ENCODE measurements at regions not wholly inside any gene's neighbourhood (a gene's known extent, or its start where the extent isn't known, plus 50 kb on each side); places are given as distances from the start of the nearest gene placed in this dataset.
"Not testable (repeated sequence)": the region's sequence is repeated elsewhere in the genome, so short reads cannot be mapped to it uniquely, and the experiment has no call there.

DNA sequence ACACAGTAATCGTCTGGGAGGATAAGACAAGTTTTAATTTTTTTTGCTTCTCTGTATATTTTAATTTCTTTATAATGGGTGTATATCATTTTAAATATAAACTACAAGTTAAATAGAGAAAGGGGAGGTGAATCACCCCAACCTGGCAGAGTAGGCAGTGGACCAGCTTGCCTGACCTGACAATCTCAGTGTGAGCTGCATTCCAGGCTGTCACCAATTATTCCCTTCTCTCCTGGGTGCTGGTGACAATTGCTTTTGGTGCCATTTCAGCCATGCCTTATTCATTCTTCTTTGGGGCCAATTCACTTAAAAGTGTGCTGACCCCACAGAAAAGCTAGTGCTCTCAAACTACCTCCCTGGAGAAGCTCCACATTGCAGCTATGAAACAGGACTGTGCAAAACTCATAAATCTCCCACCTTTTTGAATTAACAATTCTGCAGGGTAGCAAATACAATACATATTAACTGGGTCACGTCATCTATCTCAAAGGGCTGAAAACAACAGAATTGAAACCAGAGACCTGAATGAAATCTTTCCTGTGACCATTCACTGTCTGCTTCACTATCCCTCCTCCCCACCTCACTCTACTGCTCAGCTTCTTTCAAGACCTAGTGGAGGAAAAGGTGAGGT is 359.0 kb downstream of the HS3ST1 start:
- Mint-ChIP-seq H3K27me3 (peaks cover 4% of the 10 kb centered on the region), H3K9me3 (peaks cover 0 to 3% (median 0%) of the 10 kb centered on the region in 7 donors), H3K4me1 (no peaks in the 10 kb centered on the region), H3K27ac (no peak overlapping the region), H3K36me3 (no peaks in the 10 kb centered on the region), H3K4me3 (no peak overlapping the region)
- ATAC-seq (ENCODE audit: low read depth in 2 of 2) (no peak), DNase-seq (no peak)
- no peaks in the 10 kb centered on the region for H3K27me3 ChIP-seq (ENCODE audit: control insufficient read depth, insufficient read depth, low read length)
- no peaks in the 10 kb centered on the region for H3K4me1 ChIP-seq (ENCODE audit: control insufficient read depth, insufficient read depth, low read length, poor library complexity, severe bottlenecking)
- H3K27ac ChIP-seq (ENCODE audit: insufficient read depth, low read length, poor library complexity, severe bottlenecking), result no peak overlapping the region
- no peak overlapping the region for H3K4me3 ChIP-seq (ENCODE audit: low read depth, low read length)
- no peaks in the 10 kb centered on the region for H3K36me3 ChIP-seq (ENCODE audit: control insufficient read depth, insufficient read depth, low read length)
- H3K9me3 ChIP-seq (ENCODE audit: control insufficient read depth in 2 of 2, low read length in 2 of 2), result no peaks in the 10 kb centered on the region

DNA sequence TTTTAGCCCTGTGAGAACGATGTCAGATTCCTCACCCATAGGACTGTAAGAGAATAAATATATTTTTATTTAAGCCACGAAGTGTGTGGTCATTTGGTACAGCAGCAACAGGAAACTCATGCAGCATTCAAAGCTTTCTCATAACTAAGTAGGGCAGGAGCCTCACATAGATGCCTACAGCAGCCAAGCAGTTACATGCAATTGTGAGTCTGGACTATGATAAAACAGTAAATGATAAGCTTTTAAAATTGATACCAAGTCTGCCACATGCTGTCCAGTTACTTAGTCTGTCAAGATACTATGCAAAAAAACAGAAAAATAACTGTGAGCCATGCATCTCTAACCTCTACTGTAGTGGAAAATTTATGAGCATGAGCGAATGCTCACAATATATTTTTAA is 359.6 kb downstream of the HS3ST1 start:
- no peaks in the 10 kb centered on the region for H3K36me3 Mint-ChIP-seq
- H3K4me1 Mint-ChIP-seq, result no peaks in the 10 kb centered on the region
- no peak overlapping the region for H3K27ac ChIP-seq (ENCODE audit: insufficient read depth, low read length, poor library complexity, severe bottlenecking)
- H3K27ac Mint-ChIP-seq, result peak overlapping the region in 1 of 3 donors; percentile 33
- no peaks in the 10 kb centered on the region for H3K4me1 ChIP-seq (ENCODE audit: control insufficient read depth, insufficient read depth, low read length, poor library complexity, severe bottlenecking)
- peaks cover 0 to 3% (median 0%) of the 10 kb centered on the region in 7 donors for H3K9me3 Mint-ChIP-seq
- H3K4me3 Mint-ChIP-seq, result peak overlapping the region in 1 of 4 donors; percentile 11
- ATAC-seq (ENCODE audit: low read depth in 2 of 2) (no peak), DNase-seq (no peak)
- H3K27me3 ChIP-seq (ENCODE audit: control insufficient read depth, insufficient read depth, low read length), result no peaks in the 10 kb centered on the region
- H3K27me3 Mint-ChIP-seq, result peaks cover 4% of the 10 kb centered on the region
- no peaks in the 10 kb centered on the region for H3K36me3 ChIP-seq (ENCODE audit: control insufficient read depth, insufficient read depth, low read length)
- no peaks in the 10 kb centered on the region for H3K9me3 ChIP-seq (ENCODE audit: control insufficient read depth in 2 of 2, low read length in 2 of 2)
- no peak overlapping the region for H3K4me3 ChIP-seq (ENCODE audit: low read depth, low read length)

- H3K9me3 ChIP-seq (ENCODE audit: control insufficient read depth in 2 of 2, low read length in 2 of 2); H3K27ac ChIP-seq (ENCODE audit: insufficient read depth, low read length, poor library complexity, severe bottlenecking); H3K9me3 Mint-ChIP-seq; H3K36me3 ChIP-seq (ENCODE audit: control insufficient read depth, insufficient read depth, low read length); H3K27ac Mint-ChIP-seq; H3K36me3 Mint-ChIP-seq; H3K27me3 ChIP-seq (ENCODE audit: control insufficient read depth, insufficient read depth, low read length); DNase-seq; H3K27me3 Mint-ChIP-seq; H3K4me1 Mint-ChIP-seq; ATAC-seq (ENCODE audit: low read depth in 2 of 2); H3K4me1 ChIP-seq (ENCODE audit: control insufficient read depth, insufficient read depth, low read length, poor library complexity, severe bottlenecking): not testable (repeated sequence)
- H3K4me3 ChIP-seq (ENCODE audit: low read depth, low read length), result peak overlapping the region; percentile 31
- H3K4me3 Mint-ChIP-seq, result peak overlapping the region in 2 of 4 donors; percentile 59 to 77
These were observed 362.1 kb downstream of the HS3ST1 start for GRCh38 chr4:11066584-11066983.

DNA sequence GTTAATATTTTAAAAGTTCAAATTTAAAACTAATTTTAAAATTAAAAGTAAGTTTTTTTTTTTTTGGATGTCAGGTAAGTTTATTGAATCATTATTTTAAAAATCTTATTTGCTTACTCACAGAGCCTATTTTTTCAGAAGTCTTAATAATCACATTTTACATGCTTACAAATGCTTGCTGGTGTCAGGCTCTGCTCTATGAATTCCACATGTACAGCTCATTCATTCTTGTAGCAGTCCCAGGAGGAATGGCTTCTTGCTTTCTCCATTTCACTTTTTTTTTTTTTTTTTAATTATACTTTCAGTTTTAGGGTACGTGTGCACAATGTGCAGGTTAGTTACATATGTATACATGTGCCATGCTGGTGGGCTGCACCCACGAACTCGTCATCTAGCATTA is 368.1 kb downstream of the HS3ST1 start:
- not testable (repeated sequence) for H3K4me1 Mint-ChIP-seq; H3K9me3 Mint-ChIP-seq; H3K4me1 ChIP-seq (ENCODE audit: control insufficient read depth, insufficient read depth, low read length, poor library complexity, severe bottlenecking); H3K4me3 ChIP-seq (ENCODE audit: low read depth, low read length); H3K9me3 ChIP-seq (ENCODE audit: control insufficient read depth in 2 of 2, low read length in 2 of 2); H3K27me3 ChIP-seq (ENCODE audit: control insufficient read depth, insufficient read depth, low read length); H3K27me3 Mint-ChIP-seq; DNase-seq; H3K27ac Mint-ChIP-seq; H3K27ac ChIP-seq (ENCODE audit: insufficient read depth, low read length, poor library complexity, severe bottlenecking); ATAC-seq (ENCODE audit: low read depth in 2 of 2); H3K4me3 Mint-ChIP-seq; H3K36me3 ChIP-seq (ENCODE audit: control insufficient read depth, insufficient read depth, low read length); H3K36me3 Mint-ChIP-seq

- not testable (repeated sequence) for H3K27ac Mint-ChIP-seq; DNase-seq; H3K27me3 ChIP-seq (ENCODE audit: control insufficient read depth, insufficient read depth, low read length); H3K9me3 ChIP-seq (ENCODE audit: control insufficient read depth in 2 of 2, low read length in 2 of 2); H3K27ac ChIP-seq (ENCODE audit: insufficient read depth, low read length, poor library complexity, severe bottlenecking); H3K36me3 ChIP-seq (ENCODE audit: control insufficient read depth, insufficient read depth, low read length); H3K4me3 Mint-ChIP-seq; H3K27me3 Mint-ChIP-seq; H3K4me3 ChIP-seq (ENCODE audit: low read depth, low read length); H3K4me1 Mint-ChIP-seq; H3K4me1 ChIP-seq (ENCODE audit: control insufficient read depth, insufficient read depth, low read length, poor library complexity, severe bottlenecking); H3K9me3 Mint-ChIP-seq; H3K36me3 Mint-ChIP-seq; ATAC-seq (ENCODE audit: low read depth in 2 of 2)
These were observed 370.4 kb upstream of the CLNK start for GRCh38 chr4:11054937-11055336.

DNA sequence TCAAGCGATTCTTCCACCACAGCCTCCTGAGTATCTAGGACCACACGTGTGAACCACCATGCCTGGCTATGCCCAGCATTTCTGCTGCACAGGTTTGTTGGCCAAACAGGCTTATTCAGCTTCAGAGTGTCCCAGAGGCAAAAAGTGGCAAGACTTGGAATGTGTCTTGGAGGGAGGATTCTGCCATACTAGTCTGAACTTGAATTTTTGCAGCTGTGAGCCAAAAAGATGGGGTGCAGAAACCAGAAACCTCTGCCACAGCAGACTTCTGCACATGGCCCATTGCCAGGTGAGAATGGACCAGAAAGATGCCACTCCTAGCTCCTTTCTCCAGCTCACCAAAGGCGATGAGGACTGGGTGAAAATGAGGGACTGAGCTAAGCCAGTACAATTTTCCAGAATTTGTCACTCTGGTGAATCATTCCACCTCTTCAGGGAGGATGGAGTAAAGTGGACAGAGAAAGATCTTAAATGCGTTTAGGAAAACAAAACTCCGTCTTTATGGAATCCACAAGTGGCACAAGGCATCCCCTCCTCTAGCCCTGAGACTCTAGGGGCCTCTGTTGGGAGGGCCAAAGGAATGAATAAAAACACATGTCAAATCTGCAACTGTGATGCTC is 369.1 kb upstream of the CLNK start:
- Mint-ChIP-seq H3K36me3 (no peaks in the 10 kb centered on the region), H3K27me3 (no peaks in the 10 kb centered on the region), H3K9me3 (peaks cover 0 to 4% (median 0%) of the 10 kb centered on the region in 7 donors), H3K27ac (no peak overlapping the region), H3K4me1 (no peaks in the 10 kb centered on the region), H3K4me3 (no peak overlapping the region)
- Histone ChIP-seq H3K4me3 (ENCODE audit: low read depth, low read length) (no peak overlapping the region), H3K27me3 (ENCODE audit: control insufficient read depth, insufficient read depth, low read length) (no peaks in the 10 kb centered on the region), H3K4me1 (ENCODE audit: control insufficient read depth, insufficient read depth, low read length, poor library complexity, severe bottlenecking) (no peaks in the 10 kb centered on the region), H3K9me3 (ENCODE audit: control insufficient read depth in 2 of 2, low read length in 2 of 2) (no peaks in the 10 kb centered on the region), H3K27ac (ENCODE audit: insufficient read depth, low read length, poor library complexity, severe bottlenecking) (no peak overlapping the region), H3K36me3 (ENCODE audit: control insufficient read depth, insufficient read depth, low read length) (no peaks in the 10 kb centered on the region)
- ATAC-seq (ENCODE audit: low read depth in 2 of 2) (no peak), DNase-seq (no peak)

DNA sequence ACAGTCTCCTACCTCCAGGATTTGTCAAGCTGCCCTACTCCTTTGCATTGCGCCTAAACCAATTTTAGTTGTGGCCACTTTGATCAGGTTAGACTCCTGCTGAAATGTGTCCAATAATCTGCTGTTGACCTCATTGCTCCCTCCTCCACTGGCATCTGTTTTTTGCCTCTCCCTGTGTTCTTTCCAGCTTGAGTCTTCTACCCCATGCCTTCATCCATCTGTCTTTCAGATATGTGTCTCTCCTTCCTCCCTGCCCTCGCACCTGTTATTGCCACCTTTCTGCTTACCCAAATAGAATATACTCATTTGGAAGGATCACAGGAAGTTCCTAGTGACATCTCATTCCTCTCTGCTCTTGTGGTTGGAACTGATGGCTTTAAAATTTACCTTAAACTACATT is 366.6 kb upstream of the CLNK start:
- H3K27me3 Mint-ChIP-seq, result no peaks in the 10 kb centered on the region
- H3K27ac ChIP-seq (ENCODE audit: insufficient read depth, low read length, poor library complexity, severe bottlenecking), result no peak overlapping the region
- no peaks in the 10 kb centered on the region for H3K36me3 ChIP-seq (ENCODE audit: control insufficient read depth, insufficient read depth, low read length)
- H3K4me3 Mint-ChIP-seq, result no peak overlapping the region
- H3K27me3 ChIP-seq (ENCODE audit: control insufficient read depth, insufficient read depth, low read length), result no peaks in the 10 kb centered on the region
- no peak overlapping the region for H3K27ac Mint-ChIP-seq
- H3K36me3 Mint-ChIP-seq, result no peaks in the 10 kb centered on the region
- no peak for ATAC-seq (ENCODE audit: low read depth in 2 of 2)
- H3K9me3 ChIP-seq (ENCODE audit: control insufficient read depth in 2 of 2, low read length in 2 of 2), result no peaks in the 10 kb centered on the region
- DNase-seq, result no peak
- H3K4me1 ChIP-seq (ENCODE audit: control insufficient read depth, insufficient read depth, low read length, poor library complexity, severe bottlenecking), result no peaks in the 10 kb centered on the region
- no peaks in the 10 kb centered on the region for H3K4me1 Mint-ChIP-seq
- H3K4me3 ChIP-seq (ENCODE audit: low read depth, low read length), result no peak overlapping the region
- H3K9me3 Mint-ChIP-seq, result peaks cover 0 to 4% (median 2%) of the 10 kb centered on the region in 7 donors

- Histone ChIP-seq H3K27ac (ENCODE audit: insufficient read depth, low read length, poor library complexity, severe bottlenecking) (no peak overlapping the region), H3K36me3 (ENCODE audit: control insufficient read depth, insufficient read depth, low read length) (no peaks in the 10 kb centered on the region), H3K4me1 (ENCODE audit: control insufficient read depth, insufficient read depth, low read length, poor library complexity, severe bottlenecking) (no peaks in the 10 kb centered on the region), H3K4me3 (ENCODE audit: low read depth, low read length) (no peak overlapping the region), H3K27me3 (ENCODE audit: control insufficient read depth, insufficient read depth, low read length) (no peaks in the 10 kb centered on the region), H3K9me3 (ENCODE audit: control insufficient read depth in 2 of 2, low read length in 2 of 2) (no peaks in the 10 kb centered on the region)
- Mint-ChIP-seq H3K27me3 (no peaks in the 10 kb centered on the region), H3K27ac (no peak overlapping the region), H3K4me3 (no peak overlapping the region), H3K36me3 (no peaks in the 10 kb centered on the region), H3K4me1 (no peaks in the 10 kb centered on the region), H3K9me3 (peaks cover 0 to 7% (median 2%) of the 10 kb centered on the region in 7 donors)
- DNase-seq, result no peak
- no peak for ATAC-seq (ENCODE audit: low read depth in 2 of 2)
These were observed 366.2 kb upstream of the CLNK start for GRCh38 chr4:11050766-11051165.
